ENCODE measurements at regions not wholly inside any gene's neighbourhood (a gene's known extent, or its start where the extent isn't known, plus 50 kb on each side); places are given as distances from the start of the nearest gene placed in this dataset.

GRCh38 chr2:220493871-220494525 is 866.6 kb downstream of the SLC4A3 start:
- DNase-seq (ENCODE audit: low spot score), result no peak

- DNase-seq (ENCODE audit: low spot score), result no peak
Measured at GRCh38 chr2:220496513-220496912, 869.1 kb downstream of the SLC4A3 start.

- peak; percentile 7 for DNase-seq (ENCODE audit: low spot score)
Measured at GRCh38 chr2:220499225-220499624, 871.8 kb downstream of the SLC4A3 start.

- DNase-seq (ENCODE audit: low spot score), result no peak
Measured at GRCh38 chr2:220502539-220502938, 875.1 kb downstream of the SLC4A3 start.

DNA sequence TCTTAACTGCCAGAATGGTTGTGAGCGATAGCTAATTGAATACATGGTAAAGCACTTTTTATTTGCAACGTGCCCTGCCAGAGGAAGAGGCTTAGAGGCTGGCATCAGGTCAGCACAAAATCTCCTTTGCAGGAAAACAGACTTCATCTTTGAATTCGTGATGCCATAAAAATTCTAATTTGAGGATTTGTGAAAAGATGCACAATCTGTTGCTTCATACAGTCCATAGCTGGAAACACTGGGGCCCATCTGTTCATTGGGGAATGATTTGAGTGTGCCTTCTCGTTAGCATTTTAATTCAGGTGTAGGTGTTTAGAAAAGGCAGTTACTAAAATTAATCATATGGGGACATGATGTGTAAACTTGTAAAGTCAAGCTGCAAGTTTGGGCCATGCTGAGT is 876.0 kb downstream of the SLC4A3 start:
- no peak for DNase-seq (ENCODE audit: low spot score)

DNA sequence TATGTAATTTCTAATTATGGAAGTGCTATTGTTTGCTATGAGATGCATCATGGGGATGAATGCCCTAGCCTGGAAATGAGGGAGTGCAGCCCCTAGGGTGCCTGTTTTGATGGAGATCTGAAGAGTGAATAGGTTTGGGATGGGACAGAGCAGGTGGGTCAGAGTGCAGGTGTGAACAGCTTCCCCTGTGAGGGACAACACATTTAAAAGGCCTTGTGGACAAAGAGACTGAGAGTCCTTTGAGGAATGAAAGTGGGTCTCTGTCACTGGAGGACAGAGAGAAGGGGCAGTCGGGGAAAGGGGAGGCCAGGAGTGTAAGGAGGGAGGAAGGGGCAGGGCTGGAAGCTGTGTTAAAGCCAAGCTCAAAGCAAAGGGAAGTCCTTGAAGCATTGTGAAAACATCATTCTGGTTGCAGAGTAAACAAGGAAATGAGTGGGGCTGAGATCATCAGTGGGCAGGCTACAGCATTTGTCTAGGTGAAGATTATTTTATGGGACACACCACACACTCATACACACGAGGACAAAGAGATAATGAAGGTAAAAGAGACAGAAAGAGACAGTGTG is 877.6 kb downstream of the SLC4A3 start:
- peak; percentile 17 for DNase-seq (ENCODE audit: low spot score)

DNA sequence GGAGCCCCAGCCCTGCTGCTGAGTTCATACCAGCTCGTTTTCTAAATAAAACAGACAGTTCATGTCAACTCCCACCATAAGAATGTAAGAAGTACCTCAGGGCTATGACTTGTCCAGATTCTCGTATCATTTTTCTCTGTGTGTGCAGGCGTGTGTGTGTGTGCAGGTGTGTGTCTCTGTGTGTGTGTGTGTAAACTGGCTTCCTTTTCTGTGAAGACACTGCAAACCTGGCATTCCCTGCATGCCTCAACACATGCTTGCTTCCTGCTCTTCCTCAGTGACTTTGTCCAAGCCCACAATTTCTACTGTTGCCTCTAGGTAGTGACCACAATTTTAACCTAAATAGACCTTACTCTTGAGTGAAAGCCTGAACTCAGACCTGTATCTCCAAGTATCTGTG is 879.0 kb downstream of the SLC4A3 start:
- DNase-seq (ENCODE audit: low spot score), result no peak

- no peak for DNase-seq (ENCODE audit: low spot score)
Measured at GRCh38 chr2:220509096-220509757, 881.8 kb downstream of the SLC4A3 start.

DNA sequence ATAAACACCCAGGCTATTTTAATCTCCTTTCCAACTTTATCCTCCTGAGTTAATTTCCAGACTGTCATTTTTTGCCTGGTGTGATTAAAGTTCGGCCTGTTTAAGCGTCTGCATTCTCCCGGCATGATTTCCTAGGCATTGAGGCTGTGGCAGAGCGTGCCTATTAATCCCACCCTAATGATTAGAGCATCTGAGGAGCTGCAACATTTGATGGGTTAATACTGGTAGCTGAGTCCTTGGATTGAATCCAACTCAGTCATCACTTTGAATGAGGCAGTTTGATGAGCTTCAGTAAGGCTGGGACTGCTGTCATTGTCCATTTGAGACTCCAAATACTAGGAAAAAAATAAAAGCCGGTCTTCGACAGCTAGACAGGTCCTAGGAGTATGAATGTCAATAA is 882.5 kb downstream of the SLC4A3 start:
- no peak for DNase-seq (ENCODE audit: low spot score)

- DNase-seq (ENCODE audit: low spot score), result no peak
Measured at GRCh38 chr2:220510668-220511067, 883.2 kb downstream of the SLC4A3 start.

DNA sequence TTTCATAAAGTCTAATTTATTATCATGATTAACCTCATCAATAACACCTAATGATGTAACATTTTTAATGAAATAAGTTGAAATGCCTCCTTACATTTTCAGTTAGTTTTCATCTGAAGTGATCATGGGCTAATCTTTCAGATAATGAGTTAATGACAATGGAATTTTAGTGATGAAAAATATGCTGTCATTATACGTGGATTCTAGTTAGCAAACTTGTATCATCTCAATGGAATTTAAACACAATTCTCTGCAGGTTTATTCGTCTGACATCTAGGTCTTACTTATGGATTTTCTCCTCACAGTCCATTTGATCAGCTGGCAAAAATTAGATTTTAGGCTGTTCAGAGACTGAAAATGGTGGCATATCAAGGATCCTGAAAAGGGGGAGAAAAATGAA is 885.0 kb downstream of the SLC4A3 start:
- DNase-seq (ENCODE audit: low spot score), result no peak

- DNase-seq (ENCODE audit: low spot score), result no peak
Measured at GRCh38 chr2:220513573-220514288, 886.3 kb downstream of the SLC4A3 start.

GRCh38 chr2:220521551-220521950 is 894.1 kb downstream of the SLC4A3 start:
- DNase-seq (ENCODE audit: low spot score), result no peak

GRCh38 chr2:220528180-220528675 is 900.8 kb downstream of the SLC4A3 start:
- DNase-seq (ENCODE audit: low spot score), result no peak

- DNase-seq (ENCODE audit: low spot score), result no peak
Measured at GRCh38 chr2:220531216-220531615, 903.8 kb downstream of the SLC4A3 start.

DNA sequence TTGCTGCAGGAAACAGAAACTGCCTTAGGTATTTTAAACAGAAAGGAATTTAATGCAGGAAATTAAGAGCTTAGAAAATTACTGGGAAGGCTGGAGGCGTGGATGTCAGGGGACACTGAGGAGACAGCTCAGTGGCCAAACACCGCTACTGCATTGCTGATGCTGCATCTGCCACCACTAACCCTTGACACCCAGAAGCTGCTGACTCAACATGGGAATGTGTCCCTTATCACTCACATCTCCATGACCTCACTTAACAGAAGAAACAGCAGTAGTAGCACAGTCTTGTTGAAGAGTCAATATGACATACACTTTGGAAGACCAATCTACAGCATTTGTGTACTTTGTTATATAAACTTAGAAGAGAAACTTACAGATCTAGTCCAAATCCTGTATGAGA is 906.1 kb downstream of the SLC4A3 start:
- DNase-seq (ENCODE audit: low spot score), result peak; percentile 44

- DNase-seq (ENCODE audit: low spot score), result no peak
Measured at GRCh38 chr2:220539481-220539880, 912.1 kb downstream of the SLC4A3 start.

DNA sequence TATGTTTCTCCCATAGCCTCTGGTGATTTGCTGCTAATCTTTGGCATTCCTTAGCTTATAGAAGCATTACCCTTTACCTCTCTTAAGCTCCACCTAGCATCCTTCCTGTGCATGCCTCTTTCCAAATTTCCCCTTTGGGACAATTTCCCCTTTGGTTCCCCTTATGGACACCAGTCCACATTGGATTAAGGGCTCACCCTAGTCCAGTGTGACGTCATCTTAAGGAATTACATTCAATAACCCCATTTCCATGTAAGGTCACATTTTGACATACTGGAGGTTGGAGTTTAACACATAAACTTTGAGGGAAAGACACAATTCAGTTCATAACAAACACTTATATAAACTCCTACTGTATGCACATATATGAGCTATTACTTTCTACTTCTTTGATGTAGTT is 916.6 kb downstream of the SLC4A3 start:
- no peak for DNase-seq (ENCODE audit: low spot score)

DNA sequence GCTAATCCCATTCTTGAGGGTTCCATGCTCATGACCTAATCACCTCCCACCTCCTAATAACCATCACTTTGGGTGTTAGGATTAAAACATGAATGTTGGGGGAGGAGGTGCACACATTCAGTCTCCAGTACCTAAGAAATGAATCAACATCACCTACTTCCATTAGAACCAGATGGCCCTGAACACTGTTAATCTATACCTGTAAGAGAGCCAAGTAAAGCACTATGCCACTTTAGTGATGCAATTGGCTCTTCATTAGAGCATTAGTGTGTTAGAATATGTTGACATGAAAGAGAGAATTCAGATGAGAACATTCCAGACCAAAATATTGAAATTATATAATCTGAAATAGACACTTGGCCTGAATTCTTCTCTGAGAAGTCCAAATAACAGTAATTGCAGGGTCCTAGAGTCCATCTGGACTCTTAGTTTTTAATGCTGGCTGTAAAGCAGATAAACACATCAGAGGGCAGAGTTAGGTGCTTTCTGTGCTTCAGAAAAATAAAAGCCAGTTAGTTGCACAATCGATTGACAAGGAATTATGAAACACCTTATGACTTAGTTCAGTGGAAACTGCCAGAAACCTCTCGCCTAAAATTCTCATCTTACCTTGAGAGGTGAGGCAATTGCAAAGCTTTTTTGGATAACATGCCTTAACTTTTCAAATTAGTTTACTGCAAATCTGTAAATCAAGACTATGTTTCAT is 923.7 kb downstream of the SLC4A3 start:
- no peak for DNase-seq (ENCODE audit: low spot score)

DNA sequence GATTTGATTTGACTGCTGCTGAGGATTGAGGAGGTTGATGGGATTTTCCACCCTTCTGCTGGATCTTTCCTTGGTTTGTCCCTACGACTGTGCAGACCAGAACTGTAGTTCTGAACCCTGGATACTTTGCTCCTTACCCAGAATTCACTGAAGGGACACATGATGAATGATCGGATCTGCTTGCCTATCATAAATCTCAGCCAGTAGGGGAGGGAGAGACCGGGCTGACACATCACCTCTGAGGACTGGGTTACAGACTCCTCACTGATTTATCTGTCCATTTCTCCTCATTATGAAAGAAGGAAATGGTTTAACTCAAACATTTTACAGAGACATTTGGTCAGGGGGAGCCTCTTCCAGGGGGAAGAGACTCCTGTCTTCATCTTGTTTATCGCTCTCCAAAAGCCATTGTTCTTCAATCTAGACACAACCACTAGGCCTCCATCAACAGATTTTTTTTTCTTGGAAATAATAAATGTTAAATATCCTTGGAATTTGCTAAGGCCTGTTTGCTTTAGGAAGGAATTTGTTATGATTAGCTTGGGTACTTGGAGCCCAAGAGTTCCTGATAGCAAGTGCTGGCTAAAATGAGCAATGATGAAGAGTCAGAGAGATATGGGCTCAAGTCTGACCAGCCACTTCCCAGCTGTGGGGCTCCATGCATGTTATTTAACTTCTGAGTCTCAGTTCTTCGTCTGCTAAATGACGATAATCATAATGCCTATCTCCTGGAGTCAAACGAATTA is 925.5 kb downstream of the SLC4A3 start:
- no peak for DNase-seq (ENCODE audit: low spot score)

- no peak for DNase-seq (ENCODE audit: low spot score)
Measured at GRCh38 chr2:220555961-220556630, 928.7 kb downstream of the SLC4A3 start.
